ENCODE measurements at regions not wholly inside any gene's neighbourhood (a gene's known extent, or its start where the extent isn't known, plus 50 kb on each side); places are given as distances from the start of the nearest gene placed in this dataset.

- TF ChIP-seq CTCF (IDR thresholded peaks at IDR 0.05) (no peak), POLR2A (IDR thresholded peaks at IDR 0.05) (no peak), EP300 (IDR thresholded peaks at IDR 0.05) (no peak)
Observed at GRCh38 chr18:43760010-43760409, 482.7 kb upstream of the SYT4 start.
